ENCODE measurements at regions not wholly inside any gene's neighbourhood (a gene's known extent, or its start where the extent isn't known, plus 50 kb on each side); places are given as distances from the start of the nearest gene placed in this dataset.

GRCh38 chr1:84089465-84089864, 54.6 kb upstream of the PRKACB start:
- no TSS peak for BruUV-seq (replicated peaks)
- Histone ChIP-seq H4K20me1 (replicated peaks; ENCODE audit: control insufficient read depth, insufficient read depth, low read length) (no peaks in the 10 kb centered on the region), H3K4me2 (ENCODE audit: insufficient read depth, low read length) (no peak overlapping the region), H3K4me1 (replicated peaks in 1 of 2; ENCODE audit: control insufficient read depth in 2 of 2, insufficient read depth in 2 of 2, low read length in 2 of 2) (peaks cover 7 to 12% of the 10 kb centered on the region in 2 experiments; a peak in 4 of 5 replicates), H3K9me1 (ENCODE audit: control insufficient read depth, insufficient read depth, low read length) (no peaks in the 10 kb centered on the region), H3K9ac (ENCODE audit: insufficient read depth in 1 of 2, low read depth in 2 of 2, low read length in 2 of 2) (no peak overlapping the region), H3K36me3 (ENCODE audit: control insufficient read depth, insufficient read depth, low read length) (no peaks in the 10 kb centered on the region; the same call in 2 of the 3 replicates), H3K27me3 (ENCODE audit: control insufficient read depth in 2 of 2, insufficient read depth in 2 of 2, low read length in 2 of 2) (no peaks in the 10 kb centered on the region), H3K27ac (ENCODE audit: extremely low read depth, low read depth, low read length) (no peak overlapping the region), H2AFZ (ENCODE audit: low read depth, low read length) (no peak overlapping the region), H3K79me2 (ENCODE audit: control insufficient read depth, insufficient read depth, low read length) (no peaks in the 10 kb centered on the region), H3K4me3 (no peak overlapping the region), H3K9me3 (replicated peaks; ENCODE audit: control insufficient read depth, insufficient read depth, low read depth, low read length) (no peaks in the 10 kb centered on the region)
- intact Hi-C loops (cut with micrococcal nuclease) (no loop called here), in situ Hi-C loops (cut with MboI) (no loop called here)
- DNase-seq (ENCODE audit: extremely low read depth in 1 of 4, low spot score in 3 of 4), result peak in 1 of 4 experiments; percentile 35
- POLR2A ChIA-PET, result interaction anchor here (1.1 to 3.1 kb wide), 3 partner anchors 9 to 39 kb away, joined by 4 to 9 read pairs (median 4); no protein-coding TSS in a partner anchor
- no peak for FAIRE-seq
- peak; percentile 23; the same call in 1 of the 3 replicates for ATAC-seq
- CTCF ChIA-PET (ENCODE audit: low intra/inter-chr PET ratio), result no interaction called here
- TF ChIP-seq TCF3 (CRISPR knock-in tag; IDR thresholded peaks at IDR 0.05) (0 out of 2 replicates have a peak, but pooled peaks have one; percentile 8), C11orf30 (IDR thresholded peaks at IDR 0.05; ENCODE audit: low read depth) (no peak), ZNF778 (CRISPR knock-in tag; IDR thresholded peaks at IDR 0.05) (no peak), FOSL1 (tag; conservative IDR thresholded peaks at IDR 0.05) (peak; percentile 73), JUND (IDR thresholded peaks at IDR 0.05; ENCODE audit: borderline replicate concordance, low read depth, low read length) (peak; percentile 38; the same call in 1 of the 2 replicates), JUND (tag; IDR thresholded peaks at IDR 0.05; ENCODE audit: borderline replicate concordance, low read depth, low read length) (peak; percentile 44; the same call in 1 of the 3 replicates), KDM2B (CRISPR knock-in tag; IDR thresholded peaks at IDR 0.05) (no peak), SMARCE1 (IDR thresholded peaks at IDR 0.05) (no peak), ZBTB40 (IDR thresholded peaks at IDR 0.05) (no peak), ZBTB40 (CRISPR knock-in tag; IDR thresholded peaks at IDR 0.05) (no peak), CREB5 (CRISPR knock-in tag; IDR thresholded peaks at IDR 0.05) (no peak), MEIS2 (IDR thresholded peaks at IDR 0.05; ENCODE audit: partially characterized antibody) (peak; percentile 74)

Data from K562 (cell line).